ENCODE measurements at regions not wholly inside any gene's neighbourhood (a gene's known extent, or its start where the extent isn't known, plus 50 kb on each side); places are given as distances from the start of the nearest gene placed in this dataset.

GRCh38 chr16:6600167-6600566, 732.5 kb upstream of the RBFOX1 start:
- DNase-seq (ENCODE audit: low read depth, low spot score), result no peak

DNA sequence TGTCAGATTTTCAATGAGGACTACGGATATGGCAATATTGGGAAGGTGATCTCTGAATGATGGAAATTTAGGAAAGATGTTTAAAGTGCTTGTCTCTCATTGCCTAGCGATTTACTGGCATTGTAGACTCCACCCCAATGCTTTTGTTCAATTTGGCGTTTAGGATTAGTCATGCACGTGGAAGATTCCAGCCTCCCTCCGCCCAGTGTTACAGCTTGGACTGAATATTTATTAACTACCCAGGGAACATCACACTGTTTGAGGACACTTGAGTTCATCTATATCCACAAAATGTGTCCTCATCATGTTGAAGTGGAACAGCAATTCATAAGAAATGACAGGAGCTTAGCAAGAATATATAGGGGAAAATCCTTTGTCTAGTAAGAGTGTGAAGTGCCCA, 738.8 kb upstream of the RBFOX1 start:
- DNase-seq (ENCODE audit: low read depth, low spot score), result no peak

DNA sequence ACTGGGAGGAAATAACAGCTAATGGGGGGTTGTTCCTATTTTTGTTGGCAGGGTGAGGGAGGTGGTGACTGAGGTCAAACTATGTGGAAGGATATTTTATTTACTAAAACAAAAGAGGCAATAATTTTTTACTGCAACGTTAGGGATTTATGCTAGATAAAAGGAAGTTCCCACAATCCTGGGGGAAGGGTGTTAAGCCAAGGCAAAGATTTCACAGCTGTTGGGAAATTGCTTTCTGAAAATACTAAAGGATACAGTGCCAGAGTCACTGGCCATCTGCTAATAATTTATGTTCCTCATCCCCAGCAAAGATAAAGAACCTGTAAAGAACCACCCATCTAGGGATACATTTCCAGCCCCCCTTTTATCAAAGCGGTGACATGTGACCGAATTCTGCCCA, 756.0 kb upstream of the RBFOX1 start:
- DNase-seq (ENCODE audit: low read depth, low spot score), result no peak

- no peak for DNase-seq (ENCODE audit: low read depth, low spot score)
These were observed 756.5 kb upstream of the RBFOX1 start for GRCh38 chr16:6576113-6576512.

GRCh38 chr16:6574146-6574545, 758.5 kb upstream of the RBFOX1 start:
- no peak for DNase-seq (ENCODE audit: low read depth, low spot score)

DNA sequence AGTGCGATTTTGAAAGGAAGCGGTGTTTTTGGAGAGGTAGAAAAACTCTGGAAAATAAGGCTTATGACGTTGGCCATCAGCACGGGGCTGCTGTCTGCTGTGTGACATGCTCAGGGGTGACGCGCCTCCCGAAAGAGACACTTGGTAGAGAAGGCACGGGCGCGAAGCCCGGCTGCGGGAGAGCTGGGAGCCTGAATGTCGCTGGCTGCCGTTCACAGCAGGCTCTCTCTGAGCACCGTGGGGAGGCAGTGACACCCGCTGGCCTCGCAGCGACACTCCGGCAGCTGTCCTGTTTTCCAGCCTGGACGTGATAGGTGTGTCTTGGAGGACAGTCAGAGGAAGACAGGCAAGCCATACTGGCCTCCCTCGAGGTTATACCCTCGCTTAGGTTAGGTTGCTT, 759.1 kb upstream of the RBFOX1 start:
- no peak for DNase-seq (ENCODE audit: low read depth, low spot score)

- DNase-seq (ENCODE audit: low read depth, low spot score), result no peak
These were observed 761.6 kb upstream of the RBFOX1 start for GRCh38 chr16:6571044-6571443.

- DNase-seq (ENCODE audit: low read depth, low spot score), result no peak
These were observed 762.1 kb upstream of the RBFOX1 start for GRCh38 chr16:6570530-6570929.

DNA sequence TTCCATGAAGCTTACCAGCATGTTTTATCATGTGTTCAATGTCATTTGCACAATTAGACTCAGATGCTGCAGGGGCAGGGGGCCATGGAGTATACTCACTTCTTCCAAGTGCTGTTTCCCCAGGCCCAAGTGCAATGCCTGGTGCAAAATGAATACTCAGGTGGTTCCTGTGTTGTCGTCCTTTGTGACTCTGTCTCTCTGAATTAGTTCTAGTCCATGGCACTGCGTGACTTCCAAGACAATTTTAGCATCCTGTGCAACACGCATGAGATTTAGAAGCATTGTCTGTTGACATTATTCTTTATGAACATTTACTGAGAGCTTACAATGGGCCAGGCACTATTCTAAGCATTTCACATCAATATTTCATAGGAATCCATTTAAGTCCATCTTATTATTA, 769.7 kb upstream of the RBFOX1 start:
- DNase-seq (ENCODE audit: low read depth, low spot score), result no peak

DNA sequence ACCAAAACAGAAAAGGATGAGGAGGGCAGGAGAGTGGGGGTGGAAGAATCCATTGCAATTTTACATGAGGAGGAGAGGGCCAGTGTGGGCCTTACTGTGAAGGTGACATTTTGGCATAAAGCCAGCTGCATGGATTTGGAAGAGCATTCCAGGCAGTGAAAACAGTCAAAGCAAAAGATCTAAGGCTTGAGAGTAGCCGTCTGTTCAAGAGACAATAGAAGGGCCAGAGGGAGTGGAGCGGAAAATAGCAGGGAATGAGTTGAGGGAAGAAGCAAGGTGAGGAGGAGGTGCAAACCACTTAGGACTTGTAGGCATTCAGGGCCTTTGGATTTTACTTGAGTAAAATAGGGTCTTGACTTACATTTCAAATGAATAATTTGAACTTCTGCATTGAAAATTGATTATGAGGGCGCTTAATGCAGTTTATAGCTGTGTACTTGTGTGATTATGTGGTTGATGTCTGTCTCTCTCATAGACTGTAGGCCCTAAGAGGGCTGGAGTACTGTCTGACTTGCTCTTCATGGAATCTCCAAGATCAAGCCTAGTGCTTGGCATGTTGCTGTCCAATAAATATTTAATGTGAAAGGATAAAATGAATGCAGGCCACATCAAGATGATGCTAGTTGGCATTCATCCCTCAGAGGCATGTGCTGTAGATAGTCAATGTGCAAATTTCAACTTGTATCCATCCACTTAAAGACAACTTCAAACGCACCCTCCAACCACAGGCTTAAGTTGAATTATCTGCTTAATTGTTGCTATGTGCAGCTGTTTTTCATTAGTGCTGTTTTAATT, 772.1 kb upstream of the RBFOX1 start:
- no peak for DNase-seq (ENCODE audit: low read depth, low spot score)

- no peak for DNase-seq (ENCODE audit: low read depth, low spot score)
These were observed 774.0 kb upstream of the RBFOX1 start for GRCh38 chr16:6558661-6559060.

- DNase-seq (ENCODE audit: low read depth, low spot score), result no peak
These were observed 774.5 kb upstream of the RBFOX1 start for GRCh38 chr16:6558126-6558525.

DNA sequence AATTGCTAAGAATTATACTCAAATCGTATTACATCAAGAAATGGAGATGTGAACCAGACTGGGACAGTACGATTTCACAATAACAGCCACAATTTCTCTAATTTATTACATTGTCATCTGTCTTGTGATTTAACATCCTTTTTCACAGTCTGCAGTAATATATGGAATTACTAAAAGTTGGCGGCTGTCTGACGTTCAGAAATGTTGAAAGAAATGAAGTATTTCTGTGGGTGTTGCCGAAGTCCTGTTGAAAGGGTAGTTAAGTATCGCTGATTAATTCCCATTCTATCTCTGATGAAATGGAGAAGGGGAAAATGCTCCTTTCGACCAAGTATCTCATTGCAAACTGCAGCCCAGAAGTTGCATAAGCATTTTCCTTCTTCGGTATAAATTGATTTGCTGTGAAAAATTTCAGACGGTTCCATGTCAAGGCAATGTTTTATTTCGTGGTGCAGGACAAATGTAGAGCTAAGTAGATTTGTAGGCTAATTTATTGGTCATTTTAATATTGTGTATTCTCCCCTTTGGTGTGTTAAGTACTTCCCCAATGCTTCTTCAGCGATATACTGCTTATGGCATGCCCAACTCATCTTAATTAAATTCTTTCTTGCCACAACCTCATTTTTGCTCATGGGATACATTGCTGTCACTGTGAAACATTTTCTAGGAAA, 775.2 kb upstream of the RBFOX1 start:
- DNase-seq (ENCODE audit: low read depth, low spot score), result no peak

GRCh38 chr16:6549415-6549814, 783.2 kb upstream of the RBFOX1 start:
- DNase-seq (ENCODE audit: low read depth, low spot score), result no peak

- no peak for DNase-seq (ENCODE audit: low read depth, low spot score)
These were observed 784.1 kb upstream of the RBFOX1 start for GRCh38 chr16:6548507-6548906.

GRCh38 chr16:6547131-6547530, 785.5 kb upstream of the RBFOX1 start:
- DNase-seq (ENCODE audit: low read depth, low spot score), result no peak

- no peak for DNase-seq (ENCODE audit: low read depth, low spot score)
These were observed 787.3 kb upstream of the RBFOX1 start for GRCh38 chr16:6545329-6545728.

GRCh38 chr16:6541267-6541666, 791.4 kb upstream of the RBFOX1 start:
- no peak for DNase-seq (ENCODE audit: low read depth, low spot score)

- DNase-seq (ENCODE audit: low read depth, low spot score), result no peak
These were observed 796.2 kb upstream of the RBFOX1 start for GRCh38 chr16:6536411-6536810.

DNA sequence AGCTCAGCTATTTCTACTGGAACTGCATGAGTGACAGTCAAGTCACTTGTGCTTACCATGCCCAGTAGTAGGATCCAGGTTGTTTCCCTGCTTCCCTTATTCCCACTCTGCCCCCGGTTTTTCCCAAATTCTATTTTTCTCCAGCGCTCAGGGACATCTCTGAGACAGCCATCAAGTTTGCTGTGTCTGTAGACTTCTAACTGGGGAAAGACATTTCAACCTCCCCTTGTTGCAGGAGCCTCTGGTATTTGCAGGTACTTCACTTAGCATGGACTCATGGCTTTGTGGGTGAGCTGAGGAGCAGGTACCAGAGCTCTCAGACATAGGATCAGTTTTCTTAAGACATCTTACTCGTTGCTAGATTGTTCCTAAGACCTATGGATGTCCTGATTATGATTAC, 801.6 kb upstream of the RBFOX1 start:
- no peak for DNase-seq (ENCODE audit: low read depth, low spot score)

- no peak for DNase-seq (ENCODE audit: low read depth, low spot score)
These were observed 804.4 kb upstream of the RBFOX1 start for GRCh38 chr16:6528217-6528616.

DNA sequence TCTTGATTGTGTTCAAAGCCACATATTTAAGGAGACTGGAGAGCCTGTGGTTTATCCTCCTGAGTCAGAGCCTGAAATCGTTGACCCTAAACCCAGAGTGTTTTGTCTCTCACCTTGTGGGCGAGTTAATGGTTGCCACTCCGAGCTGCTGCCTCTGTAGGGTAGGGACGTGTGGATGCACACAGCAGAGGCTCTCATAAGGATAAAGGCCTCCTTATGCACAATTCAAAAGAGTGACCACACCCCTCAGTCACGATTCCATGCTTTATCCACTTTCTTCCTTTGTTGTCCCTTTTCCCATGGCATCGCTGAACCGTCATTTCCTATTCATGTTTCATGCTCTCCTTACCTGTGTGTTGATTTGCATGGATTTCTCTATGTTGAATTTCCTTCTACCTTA, 805.0 kb upstream of the RBFOX1 start:
- DNase-seq (ENCODE audit: low read depth, low spot score), result no peak

GRCh38 chr16:6524501-6524900, 808.1 kb upstream of the RBFOX1 start:
- no peak for DNase-seq (ENCODE audit: low read depth, low spot score)
